Testis (tissue), 2 donors: ENCODE measurements at regions not wholly inside any gene's neighbourhood (a gene's known extent, or its start where the extent isn't known, plus 50 kb on each side); places are given as distances from the start of the nearest gene placed in this dataset.

ENCODE experiments used
- POLR2A ChIP-seq: fragments of 450-650 bp; IDR thresholded peaks from one replicate; pipeline ENCODE4 v1.6.1; 2017; ENCODE audit warnings: antibody characterized with exemption, mild to moderate bottlenecking, moderate library complexity
- TF ChIP-seq, protein P1 (sequence below), 3 experiments: fragments of 450-650 bp in 2 of 3; fragments of 200-600 bp in 1 of 3; sonication (generic) in 1 of 3; IDR thresholded peaks; one replicate each; pipeline ENCODE4 v1.5.1; 2016 to 2019; ENCODE audit warnings: antibody characterized with exemption in 3 of 3, mild to moderate bottlenecking in 2 of 3, moderate library complexity in 1 of 3

DNA sequence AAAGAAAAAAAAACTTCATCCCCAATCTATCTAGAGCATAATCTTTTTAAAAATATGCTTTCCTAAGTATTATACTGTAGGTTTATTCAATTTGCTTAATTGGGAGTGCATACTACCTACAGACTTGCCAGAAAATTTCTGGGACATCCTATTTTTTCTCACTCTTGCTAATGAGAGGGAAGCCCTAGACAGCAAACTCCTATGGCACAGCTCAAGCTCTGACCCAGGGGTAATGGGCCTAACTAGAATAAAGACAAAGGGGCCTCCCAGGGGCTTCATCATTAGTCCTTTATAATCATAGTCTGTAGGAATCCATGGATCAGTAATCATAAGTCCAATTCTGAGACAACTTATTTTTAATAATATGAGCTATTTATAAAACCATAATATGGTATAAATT lies 142.6 kb upstream of the ITGA4 start:
- TF ChIP-seq, protein P1, sequence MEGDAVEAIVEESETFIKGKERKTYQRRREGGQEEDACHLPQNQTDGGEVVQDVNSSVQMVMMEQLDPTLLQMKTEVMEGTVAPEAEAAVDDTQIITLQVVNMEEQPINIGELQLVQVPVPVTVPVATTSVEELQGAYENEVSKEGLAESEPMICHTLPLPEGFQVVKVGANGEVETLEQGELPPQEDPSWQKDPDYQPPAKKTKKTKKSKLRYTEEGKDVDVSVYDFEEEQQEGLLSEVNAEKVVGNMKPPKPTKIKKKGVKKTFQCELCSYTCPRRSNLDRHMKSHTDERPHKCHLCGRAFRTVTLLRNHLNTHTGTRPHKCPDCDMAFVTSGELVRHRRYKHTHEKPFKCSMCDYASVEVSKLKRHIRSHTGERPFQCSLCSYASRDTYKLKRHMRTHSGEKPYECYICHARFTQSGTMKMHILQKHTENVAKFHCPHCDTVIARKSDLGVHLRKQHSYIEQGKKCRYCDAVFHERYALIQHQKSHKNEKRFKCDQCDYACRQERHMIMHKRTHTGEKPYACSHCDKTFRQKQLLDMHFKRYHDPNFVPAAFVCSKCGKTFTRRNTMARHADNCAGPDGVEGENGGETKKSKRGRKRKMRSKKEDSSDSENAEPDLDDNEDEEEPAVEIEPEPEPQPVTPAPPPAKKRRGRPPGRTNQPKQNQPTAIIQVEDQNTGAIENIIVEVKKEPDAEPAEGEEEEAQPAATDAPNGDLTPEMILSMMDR (IDR thresholded peaks at IDR 0.05), result no peak
- no peak for TF ChIP-seq POLR2A
